ENCODE measurements at regions not wholly inside any gene's neighbourhood (a gene's known extent, or its start where the extent isn't known, plus 50 kb on each side); places are given as distances from the start of the nearest gene placed in this dataset.

DNA sequence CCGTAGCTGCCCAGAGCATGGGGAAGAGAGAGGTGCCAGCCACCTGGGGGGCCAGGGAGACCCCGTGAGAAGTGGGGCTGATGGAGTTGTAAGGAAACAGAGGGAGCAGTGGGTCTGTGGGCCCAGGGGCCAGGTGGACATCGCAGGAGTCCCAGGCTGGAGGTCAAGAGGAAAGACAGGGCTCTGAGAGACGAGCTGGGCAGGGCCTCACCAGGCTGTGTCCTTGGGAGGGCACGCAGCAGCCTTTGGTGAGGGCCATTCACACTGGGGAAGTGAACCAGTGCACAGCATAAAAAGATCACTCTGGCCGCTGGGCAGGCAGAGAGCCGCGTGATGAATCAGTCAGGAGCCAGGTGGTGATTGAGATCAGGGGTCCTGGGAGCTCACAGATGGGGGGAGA lies 73.9 kb upstream of the FOXQ1 start:
- no TSS peak for BruUV-seq (replicated peaks)
- no peaks in the 10 kb centered on the region for H3K36me3 ChIP-seq (ENCODE audit: control insufficient read depth in 2 of 2, insufficient read depth in 2 of 2, low read length in 1 of 2)
- POLR2A ChIA-PET = no interaction called here
- in situ Hi-C loops (cut with MboI) (no loop called here), intact Hi-C loops (cut with micrococcal nuclease; ENCODE audit: unreplicated experiment) (no loop called here)
- FAIRE-seq (no peak), DNase-seq (ENCODE audit: low read depth, low spot score) (no peak), ATAC-seq (no peak)
- H3K9me3 ChIP-seq (replicated peaks; ENCODE audit: control insufficient read depth, insufficient read depth, low read length) = no peaks in the 10 kb centered on the region
- no peaks in the 10 kb centered on the region for H3K4me1 ChIP-seq (ENCODE audit: control insufficient read depth, insufficient read depth, low read length)
- H3K4me2 ChIP-seq (ENCODE audit: control insufficient read depth, insufficient read depth) = no peak overlapping the region
- H3K27me3 ChIP-seq (replicated peaks in 1 of 2; ENCODE audit: control insufficient read depth in 2 of 2, insufficient read depth in 2 of 2, low read length in 1 of 2) = peaks cover 0 to 5% of the 10 kb centered on the region in 2 experiments; a peak in 3 of 4 replicates
- CTCF ChIA-PET = no interaction called here
- no peaks in the 10 kb centered on the region for H4K20me1 ChIP-seq (ENCODE audit: control insufficient read depth, insufficient read depth)
- WGBS (ENCODE audit: insufficient coverage, insufficient replicate concordance, low lambda C conversion rate, missing lambda C conversion rate) = 38% methylated on average over 8 of the region's 8 CpGs
- no peak overlapping the region for H3K9ac ChIP-seq (ENCODE audit: control insufficient read depth, insufficient read depth, low read length)
- no peak overlapping the region for H3K4me3 ChIP-seq
- RAD21 ChIA-PET (ENCODE audit: unreplicated experiment) = no interaction called here
- H3K27ac ChIP-seq (ENCODE audit: control insufficient read depth, insufficient read depth) = no peak overlapping the region
- SMC1A ChIA-PET (ENCODE audit: uncharacterized antibody, unreplicated experiment) = no interaction called here
- TF ChIP-seq SUPT20H (IDR thresholded peaks at IDR 0.05; ENCODE audit: borderline replicate concordance, control insufficient read depth, low read depth, low read length) (no peak), RAD51 (IDR thresholded peaks at IDR 0.05) (no peak), FOXM1 (IDR thresholded peaks at IDR 0.05; ENCODE audit: low read depth, low read length) (no peak), POLR2AphosphoS5 (IDR thresholded peaks at IDR 0.05; ENCODE audit: low read length) (no peak), NFIC (IDR thresholded peaks at IDR 0.05; ENCODE audit: low read depth, low read length) (no peak), CHD1 (IDR thresholded peaks at IDR 0.05; ENCODE audit: low read depth, low read length) (no peak), HDAC6 (IDR thresholded peaks at IDR 0.05; ENCODE audit: unreplicated experiment) (no peak), NR2C2 (IDR thresholded peaks at IDR 0.05; ENCODE audit: borderline replicate concordance, control insufficient read depth, insufficient read length, low read depth) (no peak), TAF1 (IDR thresholded peaks at IDR 0.05; ENCODE audit: borderline replicate concordance, low read depth, low read length) (no peak), POLR2A (IDR thresholded peaks at IDR 0.05; ENCODE audit: low read depth, low read length) (no peak), ZNF384 (IDR thresholded peaks at IDR 0.05; ENCODE audit: borderline replicate concordance, low read depth, low read length) (no peak), SREBF1 (IDR thresholded peaks at IDR 0.05; ENCODE audit: low read length) (no peak), HDGF (IDR thresholded peaks at IDR 0.05) (no peak), TCF12 (IDR thresholded peaks at IDR 0.05; ENCODE audit: low read depth, low read length) (no peak), GABPA (IDR thresholded peaks at IDR 0.05; ENCODE audit: low read depth) (no peak)
- TF ChIP-seq, protein P1, sequence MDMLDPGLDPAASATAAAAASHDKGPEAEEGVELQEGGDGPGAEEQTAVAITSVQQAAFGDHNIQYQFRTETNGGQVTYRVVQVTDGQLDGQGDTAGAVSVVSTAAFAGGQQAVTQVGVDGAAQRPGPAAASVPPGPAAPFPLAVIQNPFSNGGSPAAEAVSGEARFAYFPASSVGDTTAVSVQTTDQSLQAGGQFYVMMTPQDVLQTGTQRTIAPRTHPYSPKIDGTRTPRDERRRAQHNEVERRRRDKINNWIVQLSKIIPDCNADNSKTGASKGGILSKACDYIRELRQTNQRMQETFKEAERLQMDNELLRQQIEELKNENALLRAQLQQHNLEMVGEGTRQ (IDR thresholded peaks at IDR 0.05; ENCODE audit: borderline replicate concordance, low read depth, low read length) = no peak
- TF ChIP-seq, protein P2, sequence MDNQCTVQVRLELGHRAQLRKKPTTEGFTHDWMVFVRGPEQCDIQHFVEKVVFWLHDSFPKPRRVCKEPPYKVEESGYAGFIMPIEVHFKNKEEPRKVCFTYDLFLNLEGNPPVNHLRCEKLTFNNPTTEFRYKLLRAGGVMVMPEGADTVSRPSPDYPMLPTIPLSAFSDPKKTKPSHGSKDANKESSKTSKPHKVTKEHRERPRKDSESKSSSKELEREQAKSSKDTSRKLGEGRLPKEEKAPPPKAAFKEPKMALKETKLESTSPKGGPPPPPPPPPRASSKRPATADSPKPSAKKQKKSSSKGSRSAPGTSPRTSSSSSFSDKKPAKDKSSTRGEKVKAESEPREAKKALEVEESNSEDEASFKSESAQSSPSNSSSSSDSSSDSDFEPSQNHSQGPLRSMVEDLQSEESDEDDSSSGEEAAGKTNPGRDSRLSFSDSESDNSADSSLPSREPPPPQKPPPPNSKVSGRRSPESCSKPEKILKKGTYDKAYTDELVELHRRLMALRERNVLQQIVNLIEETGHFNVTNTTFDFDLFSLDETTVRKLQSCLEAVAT (IDR thresholded peaks at IDR 0.05) = no peak
- TF ChIP-seq, protein P3, sequence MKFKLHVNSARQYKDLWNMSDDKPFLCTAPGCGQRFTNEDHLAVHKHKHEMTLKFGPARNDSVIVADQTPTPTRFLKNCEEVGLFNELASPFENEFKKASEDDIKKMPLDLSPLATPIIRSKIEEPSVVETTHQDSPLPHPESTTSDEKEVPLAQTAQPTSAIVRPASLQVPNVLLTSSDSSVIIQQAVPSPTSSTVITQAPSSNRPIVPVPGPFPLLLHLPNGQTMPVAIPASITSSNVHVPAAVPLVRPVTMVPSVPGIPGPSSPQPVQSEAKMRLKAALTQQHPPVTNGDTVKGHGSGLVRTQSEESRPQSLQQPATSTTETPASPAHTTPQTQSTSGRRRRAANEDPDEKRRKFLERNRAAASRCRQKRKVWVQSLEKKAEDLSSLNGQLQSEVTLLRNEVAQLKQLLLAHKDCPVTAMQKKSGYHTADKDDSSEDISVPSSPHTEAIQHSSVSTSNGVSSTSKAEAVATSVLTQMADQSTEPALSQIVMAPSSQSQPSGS (IDR thresholded peaks at IDR 0.05; ENCODE audit: low read length) = no peak
- TF ChIP-seq, protein P4, sequence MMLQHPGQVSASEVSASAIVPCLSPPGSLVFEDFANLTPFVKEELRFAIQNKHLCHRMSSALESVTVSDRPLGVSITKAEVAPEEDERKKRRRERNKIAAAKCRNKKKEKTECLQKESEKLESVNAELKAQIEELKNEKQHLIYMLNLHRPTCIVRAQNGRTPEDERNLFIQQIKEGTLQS (IDR thresholded peaks at IDR 0.05; ENCODE audit: borderline replicate concordance, extremely low read depth, low read depth, low read length) = no peak
- TF ChIP-seq, protein P5, sequence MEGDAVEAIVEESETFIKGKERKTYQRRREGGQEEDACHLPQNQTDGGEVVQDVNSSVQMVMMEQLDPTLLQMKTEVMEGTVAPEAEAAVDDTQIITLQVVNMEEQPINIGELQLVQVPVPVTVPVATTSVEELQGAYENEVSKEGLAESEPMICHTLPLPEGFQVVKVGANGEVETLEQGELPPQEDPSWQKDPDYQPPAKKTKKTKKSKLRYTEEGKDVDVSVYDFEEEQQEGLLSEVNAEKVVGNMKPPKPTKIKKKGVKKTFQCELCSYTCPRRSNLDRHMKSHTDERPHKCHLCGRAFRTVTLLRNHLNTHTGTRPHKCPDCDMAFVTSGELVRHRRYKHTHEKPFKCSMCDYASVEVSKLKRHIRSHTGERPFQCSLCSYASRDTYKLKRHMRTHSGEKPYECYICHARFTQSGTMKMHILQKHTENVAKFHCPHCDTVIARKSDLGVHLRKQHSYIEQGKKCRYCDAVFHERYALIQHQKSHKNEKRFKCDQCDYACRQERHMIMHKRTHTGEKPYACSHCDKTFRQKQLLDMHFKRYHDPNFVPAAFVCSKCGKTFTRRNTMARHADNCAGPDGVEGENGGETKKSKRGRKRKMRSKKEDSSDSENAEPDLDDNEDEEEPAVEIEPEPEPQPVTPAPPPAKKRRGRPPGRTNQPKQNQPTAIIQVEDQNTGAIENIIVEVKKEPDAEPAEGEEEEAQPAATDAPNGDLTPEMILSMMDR (IDR thresholded peaks at IDR 0.05 in 2 of 3, conservative IDR thresholded peaks at IDR 0.05 in 1 of 3; ENCODE audit: control insufficient read depth in 2 of 3, extremely low read depth in 1 of 3, insufficient read depth in 1 of 3, low read depth in 3 of 3, low read length in 3 of 3) = no peak
- H2AFZ ChIP-seq (ENCODE audit: control insufficient read depth, low read depth, low read length) = no peak overlapping the region
- H3K79me2 ChIP-seq (ENCODE audit: control insufficient read depth, insufficient read depth, low read length) = no peaks in the 10 kb centered on the region

All from GM12878 (cell line).